GM12873 (cell line): ENCODE measurements at regions not wholly inside any gene's neighbourhood (a gene's known extent, or its start where the extent isn't known, plus 50 kb on each side); places are given as distances from the start of the nearest gene placed in this dataset.

Experiments used
- TF ChIP-seq, protein P1 (sequence below): IDR thresholded peaks from 2 replicates; pipeline ENCODE4 v1.5.1; 2012; ENCODE audit warnings: low read depth, mild to moderate bottlenecking, moderate library complexity, low read length, control low read depth; ENCODE audit not compliant: insufficient read depth; ENCODE audit errors: missing control alignments

DNA sequence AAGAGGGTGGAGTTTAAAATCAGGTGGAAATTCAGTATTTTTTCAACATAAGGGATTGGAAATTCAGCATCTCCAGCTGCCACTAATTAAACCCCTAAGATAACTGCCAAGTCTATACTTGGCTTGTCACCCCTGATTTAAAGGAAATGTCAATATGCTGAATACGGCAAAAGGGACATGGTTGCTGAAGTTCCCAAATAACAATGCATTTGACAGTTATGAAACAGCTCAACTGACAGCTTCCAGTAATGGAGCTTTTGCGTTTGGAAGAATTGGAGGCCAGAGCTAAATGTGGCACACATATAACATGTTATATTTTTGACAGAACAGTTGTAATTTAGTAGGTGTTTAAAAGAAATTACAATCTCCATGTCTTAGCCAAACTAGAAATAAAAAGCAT, 1867.9 kb upstream of the LRRTM1 start:
- TF ChIP-seq, protein P1, sequence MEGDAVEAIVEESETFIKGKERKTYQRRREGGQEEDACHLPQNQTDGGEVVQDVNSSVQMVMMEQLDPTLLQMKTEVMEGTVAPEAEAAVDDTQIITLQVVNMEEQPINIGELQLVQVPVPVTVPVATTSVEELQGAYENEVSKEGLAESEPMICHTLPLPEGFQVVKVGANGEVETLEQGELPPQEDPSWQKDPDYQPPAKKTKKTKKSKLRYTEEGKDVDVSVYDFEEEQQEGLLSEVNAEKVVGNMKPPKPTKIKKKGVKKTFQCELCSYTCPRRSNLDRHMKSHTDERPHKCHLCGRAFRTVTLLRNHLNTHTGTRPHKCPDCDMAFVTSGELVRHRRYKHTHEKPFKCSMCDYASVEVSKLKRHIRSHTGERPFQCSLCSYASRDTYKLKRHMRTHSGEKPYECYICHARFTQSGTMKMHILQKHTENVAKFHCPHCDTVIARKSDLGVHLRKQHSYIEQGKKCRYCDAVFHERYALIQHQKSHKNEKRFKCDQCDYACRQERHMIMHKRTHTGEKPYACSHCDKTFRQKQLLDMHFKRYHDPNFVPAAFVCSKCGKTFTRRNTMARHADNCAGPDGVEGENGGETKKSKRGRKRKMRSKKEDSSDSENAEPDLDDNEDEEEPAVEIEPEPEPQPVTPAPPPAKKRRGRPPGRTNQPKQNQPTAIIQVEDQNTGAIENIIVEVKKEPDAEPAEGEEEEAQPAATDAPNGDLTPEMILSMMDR = no peak

DNA sequence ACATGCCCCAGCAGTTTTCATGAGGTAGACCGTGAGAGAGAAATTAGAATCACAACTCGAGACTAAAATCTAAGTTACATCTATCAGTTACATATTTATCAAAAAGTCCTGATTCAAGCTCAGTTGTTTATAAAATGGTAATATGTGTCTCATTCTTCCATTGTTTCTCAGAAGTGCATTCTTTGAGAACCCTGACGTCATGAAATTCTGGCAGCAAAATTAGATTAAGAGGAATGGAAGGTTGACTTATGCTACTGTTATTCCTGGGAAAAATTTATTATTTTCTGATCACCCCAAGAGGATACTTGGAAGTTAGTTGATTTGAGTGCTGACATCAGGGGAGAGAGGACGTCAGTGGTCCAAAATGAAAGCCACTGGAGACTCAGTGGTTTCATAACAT, 1864.8 kb upstream of the LRRTM1 start:
- TF ChIP-seq, protein P1 = no peak

DNA sequence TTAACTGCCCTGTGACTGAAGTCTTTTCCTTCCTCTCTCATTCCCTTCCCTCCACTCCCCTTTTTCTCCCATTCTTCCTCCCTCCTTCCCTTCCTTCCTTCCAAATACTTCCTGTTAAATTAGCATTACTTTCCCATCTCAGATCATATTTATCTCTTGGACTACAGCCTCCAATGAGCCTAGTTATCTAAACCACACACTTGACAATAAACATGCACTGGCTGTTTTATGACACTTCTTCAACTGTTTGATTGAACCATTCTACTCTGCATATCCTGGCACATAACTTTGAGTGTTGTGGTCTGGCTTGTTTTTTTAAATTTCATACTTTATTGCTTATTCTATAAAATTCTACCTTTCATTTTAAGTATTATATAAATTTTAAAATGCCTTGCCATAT, 1860.8 kb upstream of the LRRTM1 start:
- TF ChIP-seq, protein P1 = no peak

DNA sequence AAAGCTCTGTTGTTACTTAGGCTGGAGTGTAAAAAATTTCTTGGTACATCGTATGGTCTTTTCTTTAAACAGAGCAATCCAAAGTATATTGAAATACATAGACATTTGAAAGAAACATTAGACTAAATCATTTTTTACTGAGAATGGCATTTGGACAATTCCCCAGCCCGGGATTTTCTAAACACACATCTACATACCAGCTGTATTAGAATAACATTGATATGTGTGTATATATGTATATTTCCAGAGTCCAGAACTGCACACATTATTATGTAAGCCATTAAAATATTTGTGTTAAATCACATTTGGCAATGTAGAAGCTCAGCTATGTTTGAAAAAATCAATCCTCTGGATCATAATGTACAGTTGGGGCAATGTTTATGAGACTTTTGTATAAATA, 1853.6 kb upstream of the LRRTM1 start:
- TF ChIP-seq, protein P1 = no peak

DNA sequence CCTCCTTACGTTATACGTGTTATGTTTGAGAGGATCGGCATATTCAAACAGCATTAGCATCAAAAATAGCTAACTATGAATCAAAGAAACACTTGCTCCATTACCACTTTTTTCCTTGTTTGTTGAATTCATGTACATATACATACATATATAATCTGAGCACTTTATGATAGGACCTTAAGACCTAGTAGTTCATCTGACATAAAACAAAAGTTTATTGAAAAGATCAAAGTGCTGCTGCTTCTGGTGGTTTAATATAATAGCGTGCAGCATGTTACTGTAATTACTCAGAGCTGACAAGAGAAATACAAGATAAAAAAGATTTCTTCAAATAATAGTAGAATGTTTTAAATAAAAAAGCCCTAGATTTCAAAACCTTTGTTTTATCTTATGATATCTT, 1850.9 kb upstream of the LRRTM1 start:
- TF ChIP-seq, protein P1 = no peak

DNA sequence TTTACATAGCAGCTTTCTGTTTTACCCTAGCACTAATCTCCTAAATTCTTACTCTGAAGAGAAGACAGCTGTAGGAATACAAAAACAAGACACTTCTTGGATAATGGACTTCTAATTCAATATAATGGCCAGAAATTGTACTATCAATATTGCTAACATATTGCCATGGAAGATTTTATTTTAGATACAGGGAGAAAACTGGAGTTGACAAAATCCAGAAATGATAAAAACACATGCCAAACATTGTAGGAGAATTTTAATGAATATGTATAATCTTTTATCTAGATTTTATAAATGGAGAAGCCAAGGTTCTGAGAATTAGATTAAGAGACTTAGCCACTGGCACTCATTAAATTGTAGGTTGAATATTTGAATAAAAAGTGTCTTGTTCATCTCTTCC, 1838.8 kb upstream of the LRRTM1 start:
- TF ChIP-seq, protein P1 = no peak

DNA sequence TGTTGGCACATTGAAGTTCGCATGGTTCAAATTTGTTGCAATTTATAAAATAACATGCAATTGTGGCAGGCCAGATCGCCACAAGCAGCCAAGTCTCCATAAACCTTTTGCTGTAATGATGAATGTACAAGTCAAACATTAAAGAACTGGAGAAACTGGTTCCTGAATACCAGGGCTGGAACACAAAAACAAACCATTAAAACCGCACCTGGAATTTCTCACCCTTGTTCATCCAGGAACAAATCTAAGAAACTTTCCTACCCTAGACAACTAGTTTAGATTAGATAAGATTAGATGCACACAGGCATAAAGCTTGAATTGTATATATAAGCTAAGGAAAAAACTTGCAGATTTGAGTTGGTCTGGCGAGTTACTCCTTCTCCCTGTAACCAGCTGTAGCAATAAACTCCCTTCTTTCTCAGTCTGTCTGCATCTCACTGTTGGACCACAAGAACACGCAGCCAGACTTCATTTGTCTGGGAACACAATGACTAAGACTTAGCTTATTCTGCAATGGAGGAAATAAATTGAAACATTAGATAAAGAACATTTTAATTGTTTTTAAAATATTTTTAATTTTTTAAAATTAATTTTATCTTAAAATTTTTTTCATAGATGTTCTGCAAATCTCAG, 1835.5 kb upstream of the LRRTM1 start:
- TF ChIP-seq, protein P1 = no peak
